Endothelial cell of umbilical vein (primary cell): ENCODE measurements at regions not wholly inside any gene's neighbourhood (a gene's known extent, or its start where the extent isn't known, plus 50 kb on each side); places are given as distances from the start of the nearest gene placed in this dataset.

Source experiments
- BruUV-seq: library from RNA; stranded (reverse); fragments of 400-500 nt; replicated peaks from 2 replicates; lab custom pipeline; 2021; lab: Mats Ljungman, UMichigan
- CTCF ChIA-PET: fragments of 300-600, 350-600 bp; sonication (Branson Sonifier 250); formaldehyde crosslinking; loops from one replicate; lab custom pipeline; 2021; ENCODE audit warnings: antibody characterized with exemption, inconsistent platforms; lab: Charles Lee
- POLR2A ChIA-PET: fragments of 300-600, 350-600 bp; sonication (Branson Sonifier 250); formaldehyde crosslinking; loops from one replicate; lab custom pipeline; 2021; ENCODE audit warnings: antibody characterized with exemption, inconsistent platforms; lab: Charles Lee
- DNase-seq: peaks from one replicate; pipeline ENCODE4 v3.0.0-alpha.2; 2011; ENCODE audit warnings: low read depth, low spot score
- FAIRE-seq: peaks from 2 replicates; lab custom pipeline; 2011; peaks lifted over from hg19 to GRCh38; lab: Jason Lieb, UNC
- H2AFZ ChIP-seq: 2 replicates; pipeline ENCODE4 v1.6.0; 2012; ENCODE audit warnings: low read depth, low read length, control low read depth, inconsistent platforms
- H3K27ac ChIP-seq: 2 replicates; pipeline ENCODE4 v1.5.1; 2011; ENCODE audit warnings: low read depth, mild to moderate bottlenecking, control low read depth, low read length, moderate library complexity; ENCODE audit not compliant: insufficient read depth
- H3K27me3 ChIP-seq, 2 experiments: 2 replicates each; pipeline versions ENCODE4 v1.6.0 to v1.6.1; 2011; ENCODE audit warnings: low read length in 2 of 2, mixed read lengths in 1 of 2; ENCODE audit not compliant: control insufficient read depth in 2 of 2, insufficient read depth in 2 of 2
- H3K36me3 ChIP-seq, 2 experiments: 2 replicates in 1 of 2; 3 replicates in 1 of 2; pipeline ENCODE4 v1.5.1; 2011; ENCODE audit warnings: low read length in 2 of 2, mild to moderate bottlenecking in 1 of 2, moderate library complexity in 1 of 2; ENCODE audit not compliant: control insufficient read depth in 2 of 2, insufficient read depth in 2 of 2; ENCODE audit errors: extremely low read depth in 1 of 2
- H3K4me1 ChIP-seq: 3 replicates; pipeline ENCODE4 v1.5.1; 2011; ENCODE audit warnings: mild to moderate bottlenecking, low read length; ENCODE audit not compliant: control insufficient read depth, insufficient read depth; ENCODE audit errors: extremely low read depth
- H3K4me2 ChIP-seq: 2 replicates; pipeline ENCODE4 v1.6.1; 2011; ENCODE audit warnings: low read length, control low read depth, mixed read lengths; ENCODE audit not compliant: insufficient read depth
- H3K4me3 ChIP-seq, 3 experiments: fragments of 200-600 bp in 1 of 3; sonication (generic), shearing (Covaris generic) in 1 of 3; replicated peaks in 1 of 3; 2 replicates each; pipeline ENCODE4 v1.5.1; 2011 to 2016; ENCODE audit warnings: control low read depth in 3 of 3, low read length in 3 of 3, mild to moderate bottlenecking in 2 of 3, inconsistent platforms in 1 of 3, low read depth in 1 of 3, moderate library complexity in 1 of 3; ENCODE audit not compliant: insufficient read depth in 1 of 3
- H3K79me2 ChIP-seq: 2 replicates; pipeline ENCODE4 v1.6.0; 2012; ENCODE audit warnings: low read length, inconsistent platforms; ENCODE audit not compliant: control insufficient read depth, insufficient read depth
- H3K9ac ChIP-seq: replicated peaks from 2 replicates; pipeline ENCODE3; 2011; ENCODE audit warnings: low read length, control low read depth; ENCODE audit not compliant: insufficient read depth; ENCODE audit errors: extremely low read depth
- H3K9me1 ChIP-seq: replicated peaks from 3 replicates; pipeline ENCODE4 v1.6.0; 2011; ENCODE audit warnings: mild to moderate bottlenecking, low read length; ENCODE audit not compliant: control insufficient read depth, insufficient read depth; ENCODE audit errors: extremely low read depth
- H3K9me3 ChIP-seq: replicated peaks from 2 replicates; pipeline ENCODE4 v1.5.1; 2012; ENCODE audit warnings: low read length, inconsistent platforms; ENCODE audit not compliant: control insufficient read depth, insufficient read depth
- H4K20me1 ChIP-seq: replicated peaks from 2 replicates; pipeline ENCODE3; 2011; ENCODE audit warnings: mild to moderate bottlenecking, low read length; ENCODE audit not compliant: control insufficient read depth, insufficient read depth; ENCODE audit errors: extremely low read depth
- EZH2 ChIP-seq: IDR thresholded peaks from 2 replicates; pipeline ENCODE4 v1.6.1; 2012; ENCODE audit warnings: borderline replicate concordance, low read depth, mild to moderate bottlenecking, moderate library complexity, low read length, inconsistent platforms; ENCODE audit not compliant: severe bottlenecking
- FOS ChIP-seq: IDR thresholded peaks from 2 replicates; pipeline ENCODE4 v1.6.1; 2011; ENCODE audit warnings: mild to moderate bottlenecking, low read length, moderate library complexity, borderline replicate concordance; ENCODE audit not compliant: insufficient read depth
- GATA2 ChIP-seq: IDR thresholded peaks from 2 replicates; pipeline ENCODE4 v1.7.0; 2011; ENCODE audit warnings: low read depth, mild to moderate bottlenecking, moderate library complexity, mixed read lengths, low read length; ENCODE audit not compliant: insufficient read length, insufficient read depth
- JUN ChIP-seq: IDR thresholded peaks from 2 replicates; pipeline ENCODE4 v1.6.1; 2011; ENCODE audit warnings: borderline replicate concordance, low read depth; ENCODE audit not compliant: insufficient read length, insufficient read depth
- MYC ChIP-seq: IDR thresholded peaks from one replicate; pipeline ENCODE4 v1.6.1; 2011; ENCODE audit warnings: mild to moderate bottlenecking, low read depth, low read length
- POLR2A ChIP-seq: IDR thresholded peaks from 2 replicates; pipeline ENCODE4 v1.6.1; 2012; ENCODE audit warnings: low read depth, mild to moderate bottlenecking, control low read depth, low read length
- POLR2AphosphoS5 ChIP-seq: IDR thresholded peaks from 2 replicates; pipeline ENCODE4 v1.6.1; 2012; ENCODE audit warnings: low read depth, mild to moderate bottlenecking, control low read depth, low read length, moderate library complexity; ENCODE audit not compliant: insufficient read depth
- dilution Hi-C: fragments of 300-500 bp; cut with MboI; formaldehyde crosslinking; loops from one replicate; pipeline ENCODE4 v1.15.0; 2019; ENCODE audit warnings: low sequenced_read_pairs; ENCODE audit not compliant: extremely low pct_ligation_motif_present
- intact Hi-C: fragments of 100-400 bp; cut with micrococcal nuclease; formaldehyde crosslinking; loops from one replicate; pipeline ENCODE4 v1.10.0; 2022
- TF ChIP-seq, protein P1 (sequence below): IDR thresholded peaks from 2 replicates; pipeline ENCODE4 v1.6.1; 2011; ENCODE audit not compliant: insufficient read depth, insufficient read length
- TF ChIP-seq, protein P2 (sequence below), 2 donors: IDR thresholded peaks; 1 replicate in 1 of 2; 2 replicates in 1 of 2; pipeline ENCODE4 v1.5.1; 2011; ENCODE audit warnings: low read length in 2 of 2, mild to moderate bottlenecking in 2 of 2, moderate library complexity in 2 of 2, control low read depth in 1 of 2, inconsistent platforms in 1 of 2, low read depth in 1 of 2; ENCODE audit not compliant: insufficient read depth in 1 of 2; ENCODE audit errors: extremely low read depth in 1 of 2

DNA sequence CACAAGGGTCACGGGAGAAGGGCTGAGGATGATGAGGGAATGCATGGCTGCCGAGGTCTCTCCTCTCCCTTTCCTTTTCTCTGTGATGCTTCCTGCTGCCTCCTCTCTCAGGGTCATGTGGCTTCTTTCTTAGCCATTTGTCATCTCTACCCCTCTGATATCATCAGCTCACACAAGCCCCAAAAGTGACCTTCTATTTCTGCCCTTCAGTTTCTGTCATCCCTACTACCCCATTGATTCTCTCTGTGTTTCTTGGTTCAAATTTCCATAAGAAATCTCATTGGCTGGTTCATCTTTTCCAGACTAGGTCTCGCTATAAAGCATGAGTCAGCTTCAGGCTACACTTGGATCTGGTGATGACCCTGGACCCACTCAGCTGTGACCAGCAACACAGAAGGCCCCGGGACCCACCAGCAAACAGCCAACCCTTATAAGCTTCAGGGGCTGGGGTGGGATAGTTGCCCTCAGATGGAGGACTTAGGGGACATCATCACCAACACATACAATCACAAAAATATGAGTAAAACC is 284.3 kb downstream of the SKAP2 start:
- H4K20me1 ChIP-seq = no peaks in the 10 kb centered on the region
- no peaks in the 10 kb centered on the region for H3K79me2 ChIP-seq
- CTCF ChIA-PET = no interaction called here
- H3K27me3 ChIP-seq = peaks cover 0 to 6% of the 10 kb centered on the region in 2 experiments
- H3K9me3 ChIP-seq = no peaks in the 10 kb centered on the region
- no peak overlapping the region for H2AFZ ChIP-seq
- H3K4me1 ChIP-seq = no peaks in the 10 kb centered on the region
- no peak overlapping the region for H3K4me3 ChIP-seq
- no peaks in the 10 kb centered on the region for H3K9me1 ChIP-seq
- no peaks in the 10 kb centered on the region for H3K36me3 ChIP-seq
- dilution Hi-C loops = no loop called here
- FAIRE-seq (no peak), DNase-seq (no peak)
- H3K27ac ChIP-seq = no peak overlapping the region
- no peak overlapping the region for H3K4me2 ChIP-seq
- POLR2A ChIA-PET = no interaction called here
- no TSS peak for BruUV-seq
- TF ChIP-seq POLR2A (no peak), EZH2 (no peak), JUN (no peak), FOS (no peak), POLR2AphosphoS5 (no peak), MYC (no peak), GATA2 (no peak)
- TF ChIP-seq, protein P1, sequence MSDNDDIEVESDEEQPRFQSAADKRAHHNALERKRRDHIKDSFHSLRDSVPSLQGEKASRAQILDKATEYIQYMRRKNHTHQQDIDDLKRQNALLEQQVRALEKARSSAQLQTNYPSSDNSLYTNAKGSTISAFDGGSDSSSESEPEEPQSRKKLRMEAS = no peak
- TF ChIP-seq, protein P2, sequence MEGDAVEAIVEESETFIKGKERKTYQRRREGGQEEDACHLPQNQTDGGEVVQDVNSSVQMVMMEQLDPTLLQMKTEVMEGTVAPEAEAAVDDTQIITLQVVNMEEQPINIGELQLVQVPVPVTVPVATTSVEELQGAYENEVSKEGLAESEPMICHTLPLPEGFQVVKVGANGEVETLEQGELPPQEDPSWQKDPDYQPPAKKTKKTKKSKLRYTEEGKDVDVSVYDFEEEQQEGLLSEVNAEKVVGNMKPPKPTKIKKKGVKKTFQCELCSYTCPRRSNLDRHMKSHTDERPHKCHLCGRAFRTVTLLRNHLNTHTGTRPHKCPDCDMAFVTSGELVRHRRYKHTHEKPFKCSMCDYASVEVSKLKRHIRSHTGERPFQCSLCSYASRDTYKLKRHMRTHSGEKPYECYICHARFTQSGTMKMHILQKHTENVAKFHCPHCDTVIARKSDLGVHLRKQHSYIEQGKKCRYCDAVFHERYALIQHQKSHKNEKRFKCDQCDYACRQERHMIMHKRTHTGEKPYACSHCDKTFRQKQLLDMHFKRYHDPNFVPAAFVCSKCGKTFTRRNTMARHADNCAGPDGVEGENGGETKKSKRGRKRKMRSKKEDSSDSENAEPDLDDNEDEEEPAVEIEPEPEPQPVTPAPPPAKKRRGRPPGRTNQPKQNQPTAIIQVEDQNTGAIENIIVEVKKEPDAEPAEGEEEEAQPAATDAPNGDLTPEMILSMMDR (IDR thresholded peaks at IDR 0.05; ENCODE audit: extremely low read depth in 1 of 2, insufficient read depth in 1 of 2, low read depth in 1 of 2, low read length in 2 of 2) = no peak
- intact Hi-C loops = no loop called here
- no peak overlapping the region for H3K9ac ChIP-seq
